Inflammatory macrophage treated with lipopolysaccharide for 1 hour (primary cell): ENCODE measurements at regions not wholly inside any gene's neighbourhood (a gene's known extent, or its start where the extent isn't known, plus 50 kb on each side); places are given as distances from the start of the nearest gene placed in this dataset.

Experiments
- DNase-seq, 2 donors: peaks; one replicate each; pipeline ENCODE4 v3.0.0-alpha.2; 2020 to 2022

GRCh38 chr11:26121466-26121865 lies 210.5 kb upstream of the ANO3 start:
- no peak for DNase-seq

DNA sequence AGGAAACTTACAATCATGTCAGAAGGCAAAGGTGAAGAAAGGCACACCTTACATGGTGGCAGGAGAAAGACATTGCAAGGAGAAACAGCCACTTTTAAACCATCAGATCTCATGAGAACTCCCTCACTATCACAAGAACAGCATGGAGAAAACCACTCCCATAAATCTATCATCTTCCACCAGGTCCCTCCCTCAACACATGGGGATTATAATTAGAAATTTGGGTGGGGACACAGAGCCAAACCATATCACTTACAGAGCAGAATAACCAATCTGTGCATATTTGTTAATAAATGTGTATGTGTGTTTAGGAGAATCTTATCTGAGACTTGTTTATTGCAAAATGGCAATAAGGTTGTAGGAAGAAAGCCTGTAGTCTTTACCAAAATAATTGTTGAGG lies 205.2 kb upstream of the ANO3 start:
- DNase-seq, result no peak

- no peak for DNase-seq
Observed at GRCh38 chr11:26127336-26127735, 204.6 kb upstream of the ANO3 start.

- no peak for DNase-seq
Observed at GRCh38 chr11:26131406-26131805, 200.5 kb upstream of the ANO3 start.

DNA sequence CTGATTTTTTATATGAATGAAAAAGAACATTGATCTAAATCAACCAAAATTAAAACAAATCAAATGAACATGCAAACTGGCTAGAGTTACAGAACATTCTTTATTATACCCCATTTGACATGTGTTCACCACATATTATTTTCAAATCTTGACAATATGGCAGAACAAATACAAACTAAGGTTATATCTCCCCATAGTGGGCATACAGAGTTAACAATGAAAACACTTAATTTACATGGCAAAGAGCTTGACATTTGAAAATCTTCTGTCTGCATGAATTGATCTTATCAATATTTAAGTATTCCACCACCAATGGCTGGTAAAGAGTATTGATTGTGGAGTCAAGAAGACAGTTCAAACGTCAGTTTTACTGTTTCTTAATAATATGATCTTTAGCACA lies 197.9 kb upstream of the ANO3 start:
- DNase-seq, result no peak

GRCh38 chr11:26134481-26135355 lies 197.2 kb upstream of the ANO3 start:
- DNase-seq, result no peak

DNA sequence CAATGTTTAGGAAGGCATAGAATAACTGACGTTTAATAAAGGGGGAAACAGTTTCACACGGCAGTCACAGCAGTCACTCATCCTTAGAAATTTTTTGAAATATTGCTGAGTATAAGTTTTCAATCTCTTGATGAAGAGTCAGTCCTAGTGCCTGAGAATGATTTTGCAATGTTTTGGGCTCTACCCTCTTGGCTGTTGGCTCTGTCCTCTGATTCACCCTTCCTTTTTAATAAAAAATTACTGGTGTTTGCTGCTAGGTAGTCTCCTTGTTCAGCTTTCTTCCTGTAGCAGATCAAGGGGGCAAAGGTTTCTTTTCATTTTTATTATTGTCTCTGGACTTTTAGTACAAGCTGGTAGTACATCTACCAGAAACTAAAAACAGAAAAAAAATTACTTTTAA lies 194.3 kb upstream of the ANO3 start:
- DNase-seq, result no peak

DNA sequence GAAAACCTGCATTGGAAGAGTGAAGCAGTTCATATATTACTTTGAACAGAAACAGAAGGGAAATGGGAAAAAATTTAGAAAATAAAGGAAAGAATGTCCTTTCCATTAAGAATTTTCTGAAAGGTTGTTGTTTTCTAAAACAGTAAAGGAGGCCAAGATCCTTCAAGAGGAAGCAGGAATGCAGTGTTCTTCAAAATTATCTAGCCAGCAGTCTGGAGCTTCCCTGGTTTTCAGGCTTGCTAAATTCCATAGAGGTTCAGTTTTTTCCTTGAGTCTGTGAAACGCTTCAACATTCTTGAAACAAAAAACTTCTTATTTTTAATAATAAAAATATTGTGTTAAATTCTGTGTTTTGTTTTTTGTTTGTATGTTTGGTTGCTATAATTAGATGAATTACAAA lies 189.0 kb upstream of the ANO3 start:
- no peak for DNase-seq

DNA sequence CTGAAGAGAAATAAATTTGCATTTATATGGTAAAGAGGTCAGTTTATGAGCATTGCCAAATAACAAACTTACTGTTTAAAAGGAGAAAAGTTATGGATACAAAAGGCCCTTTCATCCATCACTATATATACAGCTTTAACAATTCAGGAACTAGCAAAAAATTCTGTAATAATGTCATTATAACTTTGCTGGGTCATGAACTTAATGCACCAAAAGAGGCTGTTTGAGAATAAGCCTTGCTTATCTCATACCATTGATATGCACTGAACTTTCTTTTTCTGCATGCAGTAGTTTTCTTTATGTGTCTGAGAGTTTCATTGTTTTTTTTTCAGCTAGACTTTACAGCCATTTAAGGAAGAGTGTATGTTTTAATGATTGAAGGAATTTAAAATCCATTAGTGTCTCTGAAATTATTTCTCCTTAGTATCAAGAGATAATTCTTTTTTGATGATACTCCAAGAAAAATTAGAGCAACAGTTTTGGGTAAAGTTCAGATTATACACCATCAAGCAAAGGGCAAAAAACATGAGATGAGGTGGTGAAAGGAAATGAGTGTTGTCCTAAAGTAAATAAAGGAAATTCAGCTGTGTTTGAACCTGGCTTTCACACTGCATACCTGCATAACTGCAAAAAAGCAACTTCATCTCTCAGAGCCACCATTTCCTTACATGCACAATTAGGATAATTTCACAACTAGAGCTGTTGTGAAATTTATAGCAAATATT lies 188.2 kb upstream of the ANO3 start:
- DNase-seq, result no peak

DNA sequence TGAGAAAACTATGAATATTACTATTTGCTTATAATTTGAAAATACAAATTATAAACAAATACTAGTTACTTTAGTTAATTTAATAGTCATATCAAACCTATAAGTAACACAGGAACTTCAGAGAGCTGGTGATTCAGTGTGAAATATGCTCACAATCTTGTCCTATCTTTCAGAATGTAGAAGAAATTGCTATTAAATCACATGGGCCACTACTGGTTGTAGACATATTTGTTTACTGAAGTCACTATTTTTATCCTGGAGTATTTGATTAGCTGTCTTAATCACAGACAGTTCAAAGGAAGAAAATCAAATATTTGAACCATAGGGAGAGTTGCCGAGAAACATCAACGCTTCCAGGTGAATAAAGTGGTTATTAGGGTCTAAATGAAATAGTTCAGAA lies 187.6 kb upstream of the ANO3 start:
- DNase-seq, result no peak

DNA sequence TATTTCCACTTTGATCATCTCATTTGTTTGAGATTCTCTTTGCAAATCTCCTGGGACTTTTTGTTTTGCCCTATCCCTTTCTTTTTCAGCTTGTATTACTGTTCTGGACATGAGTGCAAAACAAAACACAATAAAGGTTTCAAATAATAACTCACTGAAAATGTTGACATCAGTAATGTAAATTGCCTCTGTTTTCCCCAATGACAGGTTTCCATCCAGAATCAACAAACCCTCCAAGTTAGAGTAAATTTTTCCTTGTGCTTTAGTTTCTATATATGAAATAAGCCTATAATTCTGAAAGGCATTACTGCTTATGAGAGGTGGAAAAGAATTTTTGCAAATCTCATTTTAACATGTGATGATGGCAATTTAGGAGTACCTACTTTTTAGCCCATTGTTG lies 187.0 kb upstream of the ANO3 start:
- no peak for DNase-seq

GRCh38 chr11:26149585-26149984 lies 182.3 kb upstream of the ANO3 start:
- DNase-seq, result no peak

- no peak for DNase-seq
Observed at GRCh38 chr11:26150031-26150430, 181.9 kb upstream of the ANO3 start.

- no peak for DNase-seq
Observed at GRCh38 chr11:26158251-26158650, 173.7 kb upstream of the ANO3 start.

GRCh38 chr11:26162291-26162690 lies 169.6 kb upstream of the ANO3 start:
- DNase-seq, result no peak

DNA sequence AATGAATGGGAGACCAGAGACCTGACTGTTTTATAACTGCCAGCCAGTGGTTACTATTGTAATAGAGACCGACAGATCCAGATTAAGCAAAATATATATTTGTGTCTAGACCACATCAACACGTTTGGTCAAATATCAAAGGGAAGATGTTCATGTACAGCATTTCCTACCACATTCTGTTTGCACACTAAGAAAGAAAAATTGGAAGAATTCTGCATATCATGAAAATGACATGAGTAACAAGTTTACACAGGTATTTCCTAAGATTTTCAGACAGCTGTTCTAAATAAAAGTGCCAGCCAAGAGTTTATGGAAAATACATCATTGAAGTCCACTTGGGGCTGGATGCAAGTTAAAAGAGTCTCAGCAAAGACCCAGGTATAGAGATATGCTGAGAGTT lies 145.5 kb upstream of the ANO3 start:
- DNase-seq, result no peak

DNA sequence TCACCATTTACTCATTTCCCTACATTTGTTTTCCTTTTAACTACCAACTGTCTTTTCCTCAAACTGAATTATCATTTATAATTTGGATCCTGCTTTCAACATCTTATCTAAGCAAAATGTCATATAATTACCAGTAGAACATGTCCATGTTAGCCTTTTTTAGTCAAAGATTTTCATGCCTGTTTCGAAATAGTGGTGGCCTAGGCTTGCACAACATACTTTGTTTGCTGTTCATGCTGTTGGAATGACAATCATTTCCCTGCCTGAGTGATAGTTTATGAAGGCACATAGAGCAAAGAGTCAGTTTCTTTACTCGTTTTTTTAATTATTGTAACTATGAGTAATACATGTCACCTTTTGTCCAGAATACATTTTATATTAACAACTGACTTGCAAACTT lies 144.3 kb upstream of the ANO3 start:
- no peak for DNase-seq

- DNase-seq, result no peak
Observed at GRCh38 chr11:26188554-26188953, 143.4 kb upstream of the ANO3 start.

DNA sequence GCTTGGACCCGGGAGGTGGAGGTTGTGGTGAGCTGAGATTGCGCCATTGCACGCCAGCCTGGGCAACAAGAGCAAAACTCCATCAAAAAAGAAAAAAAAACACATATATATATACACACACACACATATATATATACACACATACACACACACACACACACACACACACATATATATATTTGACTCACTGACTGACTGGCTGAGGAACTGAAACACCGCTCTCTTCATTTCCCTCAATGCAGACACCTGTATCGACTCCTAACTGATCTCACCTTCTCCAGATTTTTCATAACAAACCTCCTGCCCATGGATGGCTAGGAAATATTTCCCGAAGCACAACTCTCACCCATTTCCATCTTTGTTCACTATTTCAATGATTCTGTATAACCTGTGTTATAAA lies 140.7 kb upstream of the ANO3 start:
- no peak for DNase-seq

GRCh38 chr11:26193694-26194365 lies 138.1 kb upstream of the ANO3 start:
- no peak for DNase-seq

DNA sequence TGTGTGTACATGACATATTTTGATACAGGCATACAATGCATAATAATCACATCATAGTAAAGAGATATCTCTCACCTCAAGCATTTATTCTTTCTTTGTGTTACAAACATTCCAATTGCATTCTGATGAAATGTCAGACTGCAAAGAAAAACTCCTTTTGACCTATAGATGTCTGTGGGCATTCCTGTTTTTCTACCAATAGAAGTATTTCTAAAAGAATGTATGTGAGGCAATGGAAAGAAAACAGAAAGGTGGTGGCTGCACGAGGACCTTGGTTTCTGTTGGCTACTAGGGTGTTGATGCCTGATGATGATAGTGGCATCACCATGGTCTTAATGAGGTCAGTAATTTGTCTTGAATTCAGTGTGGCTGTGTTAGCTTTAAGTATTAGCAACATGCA lies 137.0 kb upstream of the ANO3 start:
- DNase-seq, result no peak

GRCh38 chr11:26198532-26199096 lies 133.3 kb upstream of the ANO3 start:
- DNase-seq, result no peak

DNA sequence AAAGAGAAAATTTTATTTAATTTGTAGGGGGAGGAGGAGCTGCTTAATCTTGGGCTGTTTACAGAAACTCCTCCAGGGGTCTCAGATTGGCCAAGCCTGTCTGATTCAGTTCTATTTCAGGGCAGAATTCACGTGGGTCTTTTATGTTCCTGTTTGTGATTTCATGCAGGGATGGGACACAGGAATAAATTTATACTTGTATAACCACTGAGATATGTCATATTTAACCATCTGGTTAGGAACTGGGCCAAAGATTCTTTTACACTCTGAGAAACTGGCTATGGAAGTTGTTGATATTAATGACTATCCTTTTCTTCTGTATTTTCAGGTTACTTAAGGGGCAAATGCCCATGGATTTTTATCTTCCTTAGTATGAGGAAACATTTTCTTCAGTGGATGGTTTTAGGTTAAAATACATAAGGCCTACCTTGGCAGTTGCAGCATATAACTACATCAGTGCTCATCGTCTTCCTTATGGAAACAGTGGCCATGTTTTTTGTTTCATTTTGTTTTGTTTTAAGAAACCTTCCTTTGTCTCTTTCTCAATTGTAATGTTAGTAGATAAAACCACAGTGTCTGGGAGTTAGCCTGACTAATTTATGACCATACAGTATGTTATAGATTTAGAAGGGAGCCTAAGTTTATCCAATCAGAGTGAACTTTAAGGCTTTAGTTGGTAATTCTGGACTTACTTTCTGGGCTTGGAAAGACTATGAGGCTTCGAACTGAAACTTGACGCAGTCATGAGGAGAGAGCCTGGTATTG lies 132.4 kb upstream of the ANO3 start:
- no peak for DNase-seq
